ENCODE measurements at regions not wholly inside any gene's neighbourhood (a gene's known extent, or its start where the extent isn't known, plus 50 kb on each side); places are given as distances from the start of the nearest gene placed in this dataset.

- TF ChIP-seq, protein P1, sequence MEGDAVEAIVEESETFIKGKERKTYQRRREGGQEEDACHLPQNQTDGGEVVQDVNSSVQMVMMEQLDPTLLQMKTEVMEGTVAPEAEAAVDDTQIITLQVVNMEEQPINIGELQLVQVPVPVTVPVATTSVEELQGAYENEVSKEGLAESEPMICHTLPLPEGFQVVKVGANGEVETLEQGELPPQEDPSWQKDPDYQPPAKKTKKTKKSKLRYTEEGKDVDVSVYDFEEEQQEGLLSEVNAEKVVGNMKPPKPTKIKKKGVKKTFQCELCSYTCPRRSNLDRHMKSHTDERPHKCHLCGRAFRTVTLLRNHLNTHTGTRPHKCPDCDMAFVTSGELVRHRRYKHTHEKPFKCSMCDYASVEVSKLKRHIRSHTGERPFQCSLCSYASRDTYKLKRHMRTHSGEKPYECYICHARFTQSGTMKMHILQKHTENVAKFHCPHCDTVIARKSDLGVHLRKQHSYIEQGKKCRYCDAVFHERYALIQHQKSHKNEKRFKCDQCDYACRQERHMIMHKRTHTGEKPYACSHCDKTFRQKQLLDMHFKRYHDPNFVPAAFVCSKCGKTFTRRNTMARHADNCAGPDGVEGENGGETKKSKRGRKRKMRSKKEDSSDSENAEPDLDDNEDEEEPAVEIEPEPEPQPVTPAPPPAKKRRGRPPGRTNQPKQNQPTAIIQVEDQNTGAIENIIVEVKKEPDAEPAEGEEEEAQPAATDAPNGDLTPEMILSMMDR (IDR thresholded peaks at IDR 0.05; ENCODE audit: poor library complexity): no peak
- TF ChIP-seq EZH2phosphoT487 (IDR thresholded peaks at IDR 0.05; ENCODE audit: low read depth, severe bottlenecking, unreplicated experiment): no peak
- TF ChIP-seq EZH2 (IDR thresholded peaks at IDR 0.05; ENCODE audit: borderline replicate concordance): no peak
These were observed 611.3 kb downstream of the MED13L start for GRCh38 chr12:115666168-115666567.

All from hepatocyte (in vitro differentiated cells).